MM.1S (cell line): ENCODE measurements at regions not wholly inside any gene's neighbourhood (a gene's known extent, or its start where the extent isn't known, plus 50 kb on each side); places are given as distances from the start of the nearest gene placed in this dataset.

Experiments used
- EZH2 ChIP-seq: fragments of 300-600 bp; sonication (generic); optimal IDR thresholded peaks from 2 replicates; pipeline ENCODE3; 2017; ENCODE audit warnings: low read depth, mild to moderate bottlenecking, antibody characterized with exemption, low read length, mixed read lengths
- TF ChIP-seq, protein P1 (sequence below): fragments of 300-600 bp; sonication (generic); IDR thresholded peaks from 2 replicates; pipeline ENCODE4 v1.5.1; 2016; ENCODE audit warnings: antibody characterized with exemption, low read length, mixed read lengths

DNA sequence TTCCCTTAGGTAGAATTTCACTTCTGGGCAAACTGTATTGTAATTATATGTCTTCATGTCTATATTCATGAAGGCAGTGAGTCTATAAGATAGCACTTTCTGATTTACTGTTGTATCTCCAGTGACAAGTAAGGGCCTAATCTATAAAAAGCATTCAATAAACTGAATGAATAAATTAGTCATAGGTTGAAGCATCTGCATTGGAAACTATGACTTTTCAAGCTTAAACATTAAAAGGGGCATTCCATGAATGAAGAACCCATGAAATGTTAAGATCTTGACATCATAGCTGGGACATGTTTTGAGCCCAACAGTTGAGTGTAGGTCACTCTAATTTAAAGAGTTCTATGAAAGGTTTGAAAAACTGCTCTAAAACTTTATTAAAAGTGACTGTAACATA lies 159.3 kb upstream of the LCORL start:
- TF ChIP-seq, protein P1, sequence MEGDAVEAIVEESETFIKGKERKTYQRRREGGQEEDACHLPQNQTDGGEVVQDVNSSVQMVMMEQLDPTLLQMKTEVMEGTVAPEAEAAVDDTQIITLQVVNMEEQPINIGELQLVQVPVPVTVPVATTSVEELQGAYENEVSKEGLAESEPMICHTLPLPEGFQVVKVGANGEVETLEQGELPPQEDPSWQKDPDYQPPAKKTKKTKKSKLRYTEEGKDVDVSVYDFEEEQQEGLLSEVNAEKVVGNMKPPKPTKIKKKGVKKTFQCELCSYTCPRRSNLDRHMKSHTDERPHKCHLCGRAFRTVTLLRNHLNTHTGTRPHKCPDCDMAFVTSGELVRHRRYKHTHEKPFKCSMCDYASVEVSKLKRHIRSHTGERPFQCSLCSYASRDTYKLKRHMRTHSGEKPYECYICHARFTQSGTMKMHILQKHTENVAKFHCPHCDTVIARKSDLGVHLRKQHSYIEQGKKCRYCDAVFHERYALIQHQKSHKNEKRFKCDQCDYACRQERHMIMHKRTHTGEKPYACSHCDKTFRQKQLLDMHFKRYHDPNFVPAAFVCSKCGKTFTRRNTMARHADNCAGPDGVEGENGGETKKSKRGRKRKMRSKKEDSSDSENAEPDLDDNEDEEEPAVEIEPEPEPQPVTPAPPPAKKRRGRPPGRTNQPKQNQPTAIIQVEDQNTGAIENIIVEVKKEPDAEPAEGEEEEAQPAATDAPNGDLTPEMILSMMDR, result no peak
- no peak for TF ChIP-seq EZH2
